Lower lobe of right lung (tissue), 2 donors: ENCODE measurements at regions not wholly inside any gene's neighbourhood (a gene's known extent, or its start where the extent isn't known, plus 50 kb on each side); places are given as distances from the start of the nearest gene placed in this dataset.

Source experiments
- ATAC-seq, 2 donors: fragments of 200-7000 bp; cut with Tn5 transposase; one replicate each; pipeline ENCODE4 v1.9.1; 2020 to 2022; ENCODE audit warnings: mild to moderate bottlenecking in 2 of 2, moderate library complexity in 2 of 2
- DNase-seq: peaks from one replicate; pipeline ENCODE4 v3.0.0-alpha.2; 2020
- H3K27ac ChIP-seq: fragments of 200-600 bp; one replicate; pipeline ENCODE4 v1.8.0; 2022
- H3K27me3 ChIP-seq: fragments of 200-600 bp; one replicate; pipeline ENCODE4 v1.8.0; 2022; ENCODE audit warnings: low read depth
- H3K36me3 ChIP-seq: fragments of 200-600 bp; one replicate; pipeline ENCODE4 v1.8.0; 2022; ENCODE audit warnings: mild to moderate bottlenecking
- H3K4me1 ChIP-seq: fragments of 200-600 bp; one replicate; pipeline ENCODE4 v1.8.0; 2022
- H3K4me3 ChIP-seq: fragments of 200-600 bp; one replicate; pipeline ENCODE4 v1.8.0; 2022; ENCODE audit warnings: mild to moderate bottlenecking
- H3K9me3 ChIP-seq: fragments of 200-600 bp; one replicate; pipeline ENCODE4 v1.8.0; 2022
- intact Hi-C: fragments of 100-400 bp; cut with DNase I; formaldehyde crosslinking; loops from one replicate; pipeline ENCODE4 v1.11.0; 2022
- TF ChIP-seq, protein P1 (sequence below): fragments of 200-600 bp; IDR thresholded peaks from one replicate; pipeline ENCODE4 v1.8.0; 2022; ENCODE audit warnings: antibody characterized with exemption, mild to moderate bottlenecking
- donor health status: DM: no; HTN: yes; CAD: no; lungs with severe emphysema.

DNA sequence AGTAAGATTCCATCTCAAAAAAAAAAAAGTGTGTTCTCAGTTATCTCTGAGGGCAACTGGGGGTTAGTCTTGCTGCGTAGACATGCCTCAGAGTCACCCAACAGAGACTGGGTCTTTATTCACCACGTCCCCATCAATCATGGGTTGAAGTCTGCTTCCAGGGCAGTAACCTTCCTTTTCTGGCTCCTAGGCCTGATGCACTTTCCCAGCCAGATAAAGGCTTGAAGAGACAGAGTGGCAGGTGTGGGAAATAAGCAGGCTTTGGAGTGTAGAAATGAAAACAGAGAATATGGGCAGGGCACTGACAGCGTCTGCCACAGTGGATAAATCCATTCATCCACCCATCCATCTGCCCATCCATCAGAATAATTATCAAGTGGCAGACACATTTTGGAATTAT lies 134.1 kb upstream of the LGALSL start:
- TF ChIP-seq, protein P1, sequence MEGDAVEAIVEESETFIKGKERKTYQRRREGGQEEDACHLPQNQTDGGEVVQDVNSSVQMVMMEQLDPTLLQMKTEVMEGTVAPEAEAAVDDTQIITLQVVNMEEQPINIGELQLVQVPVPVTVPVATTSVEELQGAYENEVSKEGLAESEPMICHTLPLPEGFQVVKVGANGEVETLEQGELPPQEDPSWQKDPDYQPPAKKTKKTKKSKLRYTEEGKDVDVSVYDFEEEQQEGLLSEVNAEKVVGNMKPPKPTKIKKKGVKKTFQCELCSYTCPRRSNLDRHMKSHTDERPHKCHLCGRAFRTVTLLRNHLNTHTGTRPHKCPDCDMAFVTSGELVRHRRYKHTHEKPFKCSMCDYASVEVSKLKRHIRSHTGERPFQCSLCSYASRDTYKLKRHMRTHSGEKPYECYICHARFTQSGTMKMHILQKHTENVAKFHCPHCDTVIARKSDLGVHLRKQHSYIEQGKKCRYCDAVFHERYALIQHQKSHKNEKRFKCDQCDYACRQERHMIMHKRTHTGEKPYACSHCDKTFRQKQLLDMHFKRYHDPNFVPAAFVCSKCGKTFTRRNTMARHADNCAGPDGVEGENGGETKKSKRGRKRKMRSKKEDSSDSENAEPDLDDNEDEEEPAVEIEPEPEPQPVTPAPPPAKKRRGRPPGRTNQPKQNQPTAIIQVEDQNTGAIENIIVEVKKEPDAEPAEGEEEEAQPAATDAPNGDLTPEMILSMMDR, result no peak
- Histone ChIP-seq H3K36me3 (no peaks in the 10 kb centered on the region), H3K4me1 (no peaks in the 10 kb centered on the region), H3K27me3 (no peaks in the 10 kb centered on the region), H3K4me3 (no peak overlapping the region), H3K27ac (no peak overlapping the region), H3K9me3 (no peaks in the 10 kb centered on the region)
- DNase-seq (no peak), ATAC-seq (no peak)
- intact Hi-C loops, result loop anchor here (10.0 kb wide), 1 partner anchor 275 kb away; no protein-coding TSS in a partner anchor

DNA sequence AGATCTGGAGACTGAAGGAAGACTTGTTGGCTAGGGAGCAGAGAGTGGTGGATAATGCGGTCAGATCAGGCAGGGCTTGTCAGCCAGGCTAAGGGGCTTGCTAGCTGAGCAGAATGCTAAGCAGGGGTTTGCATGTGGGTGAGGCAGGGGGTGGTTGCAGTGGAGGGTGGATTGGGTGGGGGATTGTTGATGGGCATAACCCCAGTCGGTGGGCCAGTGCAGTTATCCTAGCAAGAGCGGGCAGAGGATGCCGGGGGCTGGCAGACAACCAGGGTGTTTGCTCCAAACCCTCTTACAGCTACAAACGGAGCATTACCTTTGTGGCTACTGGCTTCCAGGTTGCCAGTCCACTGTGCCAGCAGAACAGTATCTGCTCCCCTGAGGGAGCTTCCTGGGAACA lies 131.5 kb upstream of the LGALSL start:
- Histone ChIP-seq H3K27ac (no peak overlapping the region), H3K4me3 (no peak overlapping the region), H3K4me1 (peaks cover 2% of the 10 kb centered on the region), H3K9me3 (no peaks in the 10 kb centered on the region), H3K27me3 (no peaks in the 10 kb centered on the region), H3K36me3 (no peaks in the 10 kb centered on the region)
- TF ChIP-seq, protein P1, result no peak
- intact Hi-C loops, result loop anchor here (10.0 kb wide), 1 partner anchor 278 kb away; no protein-coding TSS in a partner anchor
- ATAC-seq, result no peak
- DNase-seq, result no peak

DNA sequence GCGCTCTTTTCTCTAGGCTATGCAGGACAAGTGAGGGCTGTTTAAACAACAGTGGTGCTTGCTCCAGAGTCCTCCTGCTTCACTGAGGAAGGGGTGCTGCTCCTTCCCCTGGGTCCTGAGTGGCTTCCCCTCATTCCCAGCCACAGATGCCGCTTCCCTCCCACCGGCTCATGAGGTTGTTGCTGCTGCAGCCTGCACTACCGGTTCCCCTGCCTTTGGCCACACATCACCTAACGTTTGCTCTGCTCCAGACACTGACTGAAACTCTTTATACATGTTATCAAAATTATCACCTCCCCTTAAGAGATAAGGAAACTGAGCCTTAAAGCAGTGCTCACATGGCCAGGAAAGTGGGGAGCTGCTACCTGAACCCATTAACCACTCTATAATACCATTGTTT lies 130.8 kb upstream of the LGALSL start:
- H3K9me3 ChIP-seq, result no peaks in the 10 kb centered on the region
- no peaks in the 10 kb centered on the region for H3K36me3 ChIP-seq
- H3K27ac ChIP-seq, result no peak overlapping the region
- H3K4me1 ChIP-seq, result peaks cover 10% of the 10 kb centered on the region
- DNase-seq (no peak), ATAC-seq (no peak)
- no peaks in the 10 kb centered on the region for H3K27me3 ChIP-seq
- intact Hi-C loops, result loop anchor here (10.0 kb wide), 1 partner anchor 278 kb away; no protein-coding TSS in a partner anchor
- TF ChIP-seq, protein P1, result no peak
- no peak overlapping the region for H3K4me3 ChIP-seq

DNA sequence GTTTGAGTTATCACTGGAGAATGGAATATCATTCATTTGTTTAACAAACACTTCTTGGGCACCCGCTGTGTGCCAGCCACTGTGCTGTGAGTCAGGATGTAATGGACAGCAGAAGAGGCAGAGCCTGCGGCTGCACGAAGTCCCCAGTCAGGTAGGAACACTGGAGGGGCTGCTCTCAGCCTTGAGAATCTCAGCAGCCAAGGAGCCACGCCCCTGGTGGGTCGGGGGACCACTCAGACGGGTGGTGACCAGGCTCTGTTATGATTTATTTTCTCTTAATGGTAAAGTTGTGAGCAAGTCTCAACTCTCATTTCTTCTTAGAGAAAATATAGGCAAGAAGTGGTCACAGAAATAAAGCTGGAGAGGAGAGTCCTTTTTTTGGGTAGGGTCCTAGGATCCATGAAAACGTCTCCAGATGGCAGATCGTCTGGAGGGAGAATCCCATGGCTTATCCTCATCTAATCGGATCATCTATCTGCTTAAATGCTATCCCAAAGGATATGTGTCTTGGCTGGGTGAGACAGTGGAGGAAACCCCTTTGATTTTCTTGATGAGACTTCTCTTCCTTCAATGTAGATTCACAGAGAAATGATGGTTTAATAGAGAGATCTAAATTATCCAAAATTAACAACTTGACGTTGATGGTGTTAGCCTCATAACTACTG lies 129.1 kb upstream of the LGALSL start:
- no peak for DNase-seq
- intact Hi-C loops, result loop anchor here (10.0 kb wide), 1 partner anchor 280 kb away; no protein-coding TSS in a partner anchor
- Histone ChIP-seq H3K4me1 (peaks cover 27% of the 10 kb centered on the region), H3K27me3 (no peaks in the 10 kb centered on the region), H3K27ac (no peak overlapping the region), H3K4me3 (no peak overlapping the region), H3K9me3 (no peaks in the 10 kb centered on the region), H3K36me3 (no peaks in the 10 kb centered on the region)
- ATAC-seq, result no peak
- TF ChIP-seq, protein P1, result no peak

DNA sequence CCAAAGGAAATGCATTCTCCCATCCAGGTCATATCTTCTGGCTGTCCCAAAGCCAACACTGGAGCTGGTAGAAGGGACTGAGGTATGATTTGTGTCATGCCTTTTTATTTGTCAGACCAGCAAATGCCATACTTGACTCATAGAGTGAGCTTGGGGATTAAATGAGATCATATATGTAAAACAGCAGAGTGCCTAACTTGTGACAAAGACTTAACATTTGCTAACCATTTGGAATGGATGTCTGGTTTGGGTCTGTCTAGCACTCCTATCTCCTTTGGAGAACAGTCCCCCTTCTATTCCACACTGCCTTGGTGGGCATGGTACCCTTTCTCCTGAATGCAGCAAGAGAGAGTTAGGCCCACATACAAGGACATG lies 128.5 kb upstream of the LGALSL start:
- ATAC-seq (no peak), DNase-seq (no peak)
- Histone ChIP-seq H3K9me3 (no peaks in the 10 kb centered on the region), H3K27me3 (no peaks in the 10 kb centered on the region), H3K27ac (no peak overlapping the region), H3K4me1 (peaks cover 33% of the 10 kb centered on the region), H3K36me3 (no peaks in the 10 kb centered on the region), H3K4me3 (no peak overlapping the region)
- intact Hi-C loops, result loop anchor here (10.0 kb wide), 1 partner anchor 281 kb away; no protein-coding TSS in a partner anchor
- TF ChIP-seq, protein P1, result no peak
